Prostate gland (tissue), 2 donors: ENCODE measurements at regions not wholly inside any gene's neighbourhood (a gene's known extent, or its start where the extent isn't known, plus 50 kb on each side); places are given as distances from the start of the nearest gene placed in this dataset.

ENCODE experiments used
- CTCF ChIP-seq, 4 experiments: fragments of 200-600 bp in 2 of 4; fragments of 450-650 bp in 2 of 4; sonication (generic) in 2 of 4; IDR thresholded peaks; 1 replicate in 3 of 4; 2 replicates in 1 of 4; pipeline ENCODE4 v1.5.1; 2016 to 2019; ENCODE audit warnings: antibody characterized with exemption in 4 of 4, mild to moderate bottlenecking in 2 of 4, moderate library complexity in 2 of 4
- POLR2A ChIP-seq: fragments of 450-650 bp; IDR thresholded peaks from one replicate; pipeline ENCODE4 v1.6.1; 2016; ENCODE audit warnings: antibody characterized with exemption, mild to moderate bottlenecking
- POLR2AphosphoS5 ChIP-seq: sonication (generic); formaldehyde crosslinking; IDR thresholded peaks from one replicate; pipeline ENCODE4 v1.6.1; 2017; ENCODE audit warnings: antibody characterized with exemption

GRCh38 chr4:1554246-1554875, 129.8 kb downstream of the FAM53A start:
- TF ChIP-seq CTCF (IDR thresholded peaks at IDR 0.05) (no peak), POLR2AphosphoS5 (no peak), POLR2A (no peak)
